ENCODE measurements at regions not wholly inside any gene's neighbourhood (a gene's known extent, or its start where the extent isn't known, plus 50 kb on each side); places are given as distances from the start of the nearest gene placed in this dataset.

DNA sequence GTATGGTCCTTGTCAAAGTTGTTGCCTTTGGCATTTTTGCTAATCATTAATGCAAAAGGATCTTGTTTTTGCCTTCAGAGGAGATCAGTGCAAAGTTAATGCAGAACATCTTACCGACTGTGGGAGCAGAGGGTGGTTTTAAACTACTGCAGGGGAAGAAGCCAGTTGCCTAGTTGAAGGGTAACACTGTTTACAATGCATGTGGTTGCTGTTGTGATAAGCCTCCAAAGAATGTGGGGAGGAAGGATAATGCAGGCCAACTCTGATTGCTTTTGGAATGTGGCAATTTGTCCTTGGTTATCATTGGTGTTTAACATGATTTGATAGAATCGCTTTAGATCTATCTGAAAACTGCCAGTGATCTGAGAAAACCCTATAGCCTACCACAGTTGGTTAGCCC, 204.3 kb upstream of the TLL1 start:
- no peak for DNase-seq (ENCODE audit: low spot score)

- no peak for DNase-seq (ENCODE audit: low spot score)
Observed at GRCh38 chr4:165677081-165677480, 196.0 kb upstream of the TLL1 start.

- DNase-seq (ENCODE audit: low spot score) = no peak
Observed at GRCh38 chr4:165678236-165678935, 194.7 kb upstream of the TLL1 start.

DNA sequence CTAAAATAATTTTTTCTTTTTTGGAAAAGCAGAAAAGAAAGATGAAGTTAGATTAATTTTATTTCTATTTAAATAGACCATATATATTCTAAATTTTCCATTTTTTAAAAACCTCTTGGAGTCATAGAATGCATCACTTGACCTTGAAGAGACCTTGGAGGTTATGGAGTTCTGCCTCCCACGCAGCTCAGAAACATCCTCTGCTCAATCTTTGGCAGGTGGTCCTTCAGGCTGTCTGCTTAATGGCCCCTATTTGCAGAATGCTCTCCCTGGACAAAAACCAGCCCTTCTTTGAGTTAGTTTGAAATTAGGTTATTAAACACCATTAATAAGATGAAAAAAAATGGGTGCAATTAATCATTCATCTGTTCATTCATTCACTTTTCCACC, 194.1 kb upstream of the TLL1 start:
- no peak for DNase-seq (ENCODE audit: low spot score)

- DNase-seq (ENCODE audit: low spot score) = no peak
Observed at GRCh38 chr4:165680821-165681220, 192.2 kb upstream of the TLL1 start.

GRCh38 chr4:165682611-165683010, 190.4 kb upstream of the TLL1 start:
- DNase-seq (ENCODE audit: low spot score) = no peak

DNA sequence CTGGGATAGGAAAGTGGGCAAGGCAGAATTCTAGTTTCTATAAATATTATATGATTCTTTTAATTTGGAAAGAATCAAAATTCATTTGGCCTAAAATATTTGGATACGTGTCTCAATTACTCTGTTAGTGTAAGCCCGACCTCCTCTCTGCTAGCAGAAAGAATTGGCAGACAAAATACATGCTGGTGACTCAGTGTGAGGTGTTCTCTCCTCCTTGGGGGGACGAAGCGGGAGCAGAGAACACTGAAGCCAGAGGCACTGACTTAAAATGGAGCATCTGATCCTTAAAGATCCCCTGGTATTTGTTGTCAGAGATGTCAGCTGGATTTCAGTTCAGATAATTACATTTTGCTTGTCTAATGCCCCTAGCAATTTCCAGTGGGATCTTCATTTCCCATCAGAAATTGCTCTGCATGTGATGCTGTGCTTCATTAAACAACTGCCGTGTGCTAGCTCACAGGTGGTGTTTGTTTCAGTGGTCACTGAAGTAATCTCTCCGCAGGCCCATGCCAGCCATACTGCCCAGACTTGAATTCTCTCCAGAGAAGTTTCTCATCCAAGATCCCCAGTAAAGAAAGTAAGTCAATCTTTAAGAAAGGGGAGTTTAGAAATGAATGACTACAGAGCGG, 188.7 kb upstream of the TLL1 start:
- peak; percentile 64 for DNase-seq (ENCODE audit: low spot score)

DNA sequence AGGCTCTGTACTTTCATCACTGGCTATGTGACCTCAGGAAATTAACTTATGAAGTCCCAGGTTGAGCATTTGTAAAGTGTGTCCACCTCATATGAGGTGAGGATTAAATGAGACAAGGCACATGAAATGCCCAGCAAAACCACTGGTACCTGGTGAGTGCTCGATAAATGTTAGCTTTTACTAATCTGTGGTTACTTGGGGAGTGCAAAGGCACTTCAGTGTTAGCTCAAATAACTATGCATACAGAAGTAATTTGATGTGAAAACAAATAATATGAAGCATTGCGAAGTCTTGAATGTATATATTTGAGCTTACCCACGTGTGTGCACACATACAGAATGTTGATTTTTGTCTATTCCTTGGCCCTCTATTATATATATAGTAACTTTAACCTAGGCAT, 186.3 kb upstream of the TLL1 start:
- no peak for DNase-seq (ENCODE audit: low spot score)

GRCh38 chr4:165689159-165689558, 183.9 kb upstream of the TLL1 start:
- DNase-seq (ENCODE audit: low spot score) = no peak

GRCh38 chr4:165692082-165692481, 181.0 kb upstream of the TLL1 start:
- no peak for DNase-seq (ENCODE audit: low spot score)

DNA sequence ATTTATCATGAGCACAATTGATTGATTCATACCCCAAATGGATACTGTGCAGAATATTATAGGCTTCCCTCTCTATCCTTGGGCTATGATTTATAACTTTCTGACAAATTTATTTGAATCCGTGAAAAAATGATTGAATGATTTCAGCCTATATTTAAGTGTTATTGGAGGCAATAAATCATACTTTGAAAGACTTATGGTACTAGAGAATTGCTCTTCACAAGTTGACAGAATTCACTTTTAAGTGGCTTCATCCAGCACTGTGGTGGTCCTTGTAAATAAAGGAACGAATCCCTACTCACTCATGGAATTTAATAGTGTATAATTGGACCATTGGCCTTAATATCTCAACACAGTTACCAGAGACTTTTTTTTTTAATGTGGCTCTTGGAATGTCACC, 174.8 kb upstream of the TLL1 start:
- DNase-seq (ENCODE audit: low spot score) = no peak

GRCh38 chr4:165699055-165699454, 174.0 kb upstream of the TLL1 start:
- DNase-seq (ENCODE audit: low spot score) = no peak

DNA sequence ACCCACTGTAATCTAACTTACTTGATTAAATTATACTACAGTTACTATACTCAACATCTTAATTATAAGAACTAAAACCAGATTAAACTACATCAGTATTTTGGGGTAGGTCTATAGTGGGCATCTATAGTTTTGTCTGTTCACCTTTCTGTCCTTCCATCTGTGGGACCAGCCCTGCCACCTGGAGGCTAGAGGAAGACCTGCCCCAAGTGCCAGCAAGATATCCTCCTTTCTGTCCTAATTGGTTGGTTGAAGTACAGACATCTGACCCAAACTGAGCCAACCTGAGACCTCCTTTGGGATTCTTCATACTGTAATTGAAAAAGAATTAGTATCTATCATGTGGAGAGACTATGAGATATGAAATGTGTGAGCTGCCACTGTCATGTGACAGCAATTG, 172.2 kb upstream of the TLL1 start:
- DNase-seq (ENCODE audit: low spot score) = peak; percentile 28

DNA sequence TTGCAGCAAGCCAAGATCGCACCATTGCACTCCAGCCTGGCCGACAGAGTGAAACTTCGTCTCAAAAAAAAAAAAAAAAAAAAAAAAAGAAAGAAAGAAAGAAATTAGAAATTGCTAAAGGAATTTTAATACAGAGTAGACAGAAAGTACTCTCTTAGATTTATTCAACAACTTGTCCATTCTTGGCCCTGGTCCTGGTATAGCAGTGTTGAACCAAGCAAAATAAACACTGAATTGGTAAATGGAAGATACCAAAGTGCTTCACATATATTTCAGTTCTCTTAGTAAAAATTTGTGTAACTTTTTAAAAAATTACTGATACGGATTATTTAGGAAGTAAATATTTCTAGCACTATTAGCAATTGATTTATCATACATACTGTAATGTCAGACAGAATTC, 165.9 kb upstream of the TLL1 start:
- no peak for DNase-seq (ENCODE audit: low spot score)

DNA sequence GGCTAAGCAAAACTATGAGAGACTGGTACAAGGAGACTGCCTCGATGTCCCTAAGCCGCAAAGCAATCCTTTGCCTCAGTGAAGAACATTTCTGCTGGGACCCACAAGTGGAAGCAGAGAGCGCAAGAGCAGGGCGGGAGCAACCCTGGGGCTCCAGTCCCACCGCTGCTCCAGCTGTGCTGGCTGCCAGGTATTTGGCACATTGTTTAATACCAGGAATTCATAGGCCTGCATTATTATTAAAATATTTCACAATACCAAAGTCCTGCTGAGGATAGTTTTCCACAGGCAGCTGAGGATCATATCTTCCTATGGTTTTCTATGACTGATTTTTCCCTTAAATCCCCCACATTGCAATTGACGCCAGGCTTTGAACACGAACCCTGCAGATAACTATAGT, 163.5 kb upstream of the TLL1 start:
- DNase-seq (ENCODE audit: low spot score) = no peak

DNA sequence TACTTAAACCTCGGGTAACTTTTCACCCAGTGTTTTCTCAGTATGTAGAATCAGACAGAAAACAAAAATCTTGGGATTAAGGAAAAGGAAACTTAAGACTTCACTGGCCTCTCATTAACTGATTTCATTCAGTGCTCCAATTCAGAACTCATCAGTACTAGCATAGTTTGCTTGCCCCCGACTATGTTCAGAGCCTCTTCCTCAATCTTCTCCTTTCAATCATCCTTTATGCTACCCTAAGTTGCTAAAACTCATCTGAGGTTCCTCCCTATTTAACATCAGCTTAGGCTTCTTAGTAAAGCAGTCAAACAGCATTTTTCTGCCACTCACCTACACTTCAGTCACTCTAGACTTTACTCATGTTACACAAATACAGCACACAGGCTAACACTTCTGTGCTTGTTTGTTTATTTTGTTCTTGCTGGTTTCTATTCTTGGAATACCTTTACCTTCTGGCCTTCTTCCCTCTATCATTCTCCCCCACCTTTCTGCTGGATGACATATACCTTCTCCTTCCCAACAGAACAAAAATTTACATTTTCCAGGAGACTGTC, 163.0 kb upstream of the TLL1 start:
- DNase-seq (ENCODE audit: low spot score) = no peak

DNA sequence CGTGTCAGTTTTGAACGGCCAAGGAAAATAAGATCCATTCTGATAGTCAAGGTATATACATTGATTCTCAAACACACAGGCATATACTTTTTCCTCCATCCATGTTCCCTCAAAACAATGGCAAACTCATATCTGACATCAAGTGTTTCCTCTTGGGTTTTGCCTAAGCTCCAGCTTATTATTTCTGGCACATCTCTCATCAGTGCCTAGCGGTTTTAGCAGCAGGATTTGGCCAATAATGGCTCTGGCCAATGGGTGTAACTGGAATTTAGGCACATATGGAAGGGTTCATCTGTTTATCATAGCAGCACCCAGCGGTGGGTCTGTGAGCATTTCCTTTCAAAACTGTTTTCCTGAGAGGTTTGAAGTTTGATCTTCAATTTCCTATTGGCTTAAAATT, 161.6 kb upstream of the TLL1 start:
- DNase-seq (ENCODE audit: low spot score) = no peak

DNA sequence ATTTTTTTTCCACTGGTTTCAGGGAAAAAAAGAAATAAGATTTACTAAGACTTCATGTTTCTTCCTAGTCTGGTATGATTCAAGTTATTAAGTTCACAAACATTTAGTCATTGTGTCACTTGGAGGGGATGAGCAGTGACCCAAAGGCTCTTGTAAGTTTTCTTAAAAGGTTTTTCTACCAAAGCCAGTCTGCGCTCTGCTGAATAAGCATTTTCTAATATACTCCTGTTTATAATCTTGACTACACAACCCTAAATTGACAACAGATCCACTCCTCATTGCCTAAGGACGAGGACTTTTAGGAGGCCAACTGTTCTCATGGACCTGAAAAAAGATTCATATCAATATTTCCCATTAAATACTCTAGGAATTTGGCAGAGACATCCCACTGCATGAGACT, 161.1 kb upstream of the TLL1 start:
- DNase-seq (ENCODE audit: low spot score) = no peak

DNA sequence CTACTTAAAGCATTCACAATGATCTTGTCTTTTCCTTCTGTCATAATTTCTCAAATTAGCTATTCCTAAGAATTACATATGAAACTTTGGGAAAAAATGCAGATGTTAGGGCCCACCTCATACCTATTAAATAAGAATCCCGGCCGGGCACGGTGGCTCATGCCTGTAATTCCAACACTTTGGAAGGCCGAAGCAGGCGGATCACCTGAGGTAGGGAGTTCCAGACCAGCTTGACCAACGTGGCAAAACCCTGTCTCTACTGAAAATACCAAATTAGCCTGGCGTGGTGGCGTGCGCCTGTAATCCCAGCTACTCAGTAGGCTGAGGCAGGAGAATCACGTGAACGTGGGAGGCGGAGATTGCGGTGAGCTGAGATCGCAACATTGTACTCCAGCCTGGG, 158.4 kb upstream of the TLL1 start:
- DNase-seq (ENCODE audit: low spot score) = no peak

DNA sequence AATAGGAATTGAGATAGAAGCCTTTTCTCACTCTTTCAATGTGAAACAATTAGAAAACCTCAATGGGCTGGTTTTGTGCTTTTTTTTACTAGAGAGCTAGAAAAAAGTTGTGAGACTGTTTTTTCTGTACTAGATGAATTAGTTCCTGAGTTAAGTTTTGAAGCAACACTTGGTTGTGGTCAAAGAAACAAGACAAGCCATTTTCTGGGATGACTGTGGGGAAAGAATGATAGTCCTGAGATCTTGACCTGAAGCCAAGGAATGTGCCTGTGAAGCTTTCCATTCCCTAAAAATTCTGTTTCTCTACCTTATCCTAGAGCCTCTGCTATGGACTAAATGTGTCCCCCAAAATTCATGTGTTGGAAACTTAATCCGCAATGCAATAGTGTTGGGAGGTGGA, 157.8 kb upstream of the TLL1 start:
- no peak for DNase-seq (ENCODE audit: low spot score)

DNA sequence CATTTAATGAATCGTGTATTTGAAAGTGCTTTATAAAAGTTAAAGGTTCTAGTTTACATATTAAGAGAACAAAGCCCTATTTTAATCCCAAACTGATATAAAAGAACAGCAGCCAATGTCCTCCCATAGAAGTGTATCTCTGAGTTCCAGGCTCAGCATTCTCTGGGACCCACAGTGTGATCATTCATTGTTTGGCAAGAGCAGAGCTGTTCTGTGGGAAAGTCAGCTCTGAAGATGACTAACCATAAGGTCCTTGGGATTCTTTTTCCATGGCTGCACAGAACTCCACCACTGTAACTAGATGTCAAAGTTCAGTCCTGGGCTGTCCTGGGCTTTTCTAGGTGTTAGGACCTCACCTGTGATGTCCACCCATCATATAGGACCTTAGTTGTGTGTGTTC, 157.0 kb upstream of the TLL1 start:
- DNase-seq (ENCODE audit: low spot score) = no peak

GRCh38 chr4:165716472-165716871, 156.6 kb upstream of the TLL1 start:
- DNase-seq (ENCODE audit: low spot score) = no peak

DNA sequence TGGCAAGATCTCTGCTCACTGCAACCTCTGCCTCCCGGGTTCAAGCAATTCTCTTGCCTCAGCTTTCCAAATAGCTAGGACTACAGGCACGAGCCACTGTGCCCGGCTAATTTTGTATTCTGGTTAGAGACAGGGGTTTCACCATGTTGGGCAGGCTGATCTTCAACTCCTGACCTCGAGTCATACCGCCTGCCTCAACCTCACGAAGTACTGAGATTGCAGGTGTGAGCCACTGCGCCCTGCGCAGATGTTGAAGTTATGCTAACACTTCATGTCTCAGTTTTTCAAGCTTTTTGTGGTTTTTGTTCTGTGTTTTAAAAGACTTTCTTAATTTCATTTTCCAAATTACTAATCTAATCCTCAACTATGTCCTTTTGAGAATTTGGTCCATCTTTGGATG, 154.4 kb upstream of the TLL1 start:
- DNase-seq (ENCODE audit: low spot score) = no peak

Data from RKO (cell line).